Esophagus squamous epithelium (tissue), 4 donors: ENCODE measurements at regions not wholly inside any gene's neighbourhood (a gene's known extent, or its start where the extent isn't known, plus 50 kb on each side); places are given as distances from the start of the nearest gene placed in this dataset.

Experiments used
- CTCF ChIP-seq, 6 experiments: fragments of 450-650 bp in 4 of 6; fragments of 200-600 bp in 2 of 6; sonication (generic) in 2 of 6; IDR thresholded peaks; one replicate each; pipeline ENCODE4 v1.5.1; 2016 to 2019; ENCODE audit warnings: antibody characterized with exemption in 6 of 6, mild to moderate bottlenecking in 4 of 6, moderate library complexity in 4 of 6
- POLR2A ChIP-seq, 4 donors: fragments of 450-650 bp; IDR thresholded peaks; one replicate each; pipeline ENCODE4 v1.6.1; 2017; ENCODE audit warnings: antibody characterized with exemption in 4 of 4, mild to moderate bottlenecking in 4 of 4, moderate library complexity in 3 of 4

GRCh38 chr15:59892985-59893384, 111.1 kb upstream of the FOXB1 start:
- TF ChIP-seq CTCF (IDR thresholded peaks at IDR 0.05) (no peak), POLR2A (IDR thresholded peaks at IDR 0.05) (no peak)
